Liver (tissue), 8 donors: ENCODE measurements at regions not wholly inside any gene's neighbourhood (a gene's known extent, or its start where the extent isn't known, plus 50 kb on each side); places are given as distances from the start of the nearest gene placed in this dataset.

Experiments used
- DNase-seq: peaks from one replicate; pipeline ENCODE4 v3.0.0-alpha.2; 2017; ENCODE audit warnings: low spot score
- H3K27ac ChIP-seq, 2 donors: one replicate each; pipeline ENCODE4 v1.7.0; 2013; ENCODE audit warnings: inconsistent platforms in 2 of 2, low read length in 2 of 2, control low read depth in 1 of 2, low read depth in 1 of 2, mild to moderate bottlenecking in 1 of 2
- H3K27me3 ChIP-seq, 4 donors: one replicate each; pipeline versions ENCODE4 v1.6.1 to v1.7.0; 2013; ENCODE audit warnings: low read length in 3 of 4, inconsistent platforms in 1 of 4, mild to moderate bottlenecking in 1 of 4, moderate library complexity in 1 of 4; ENCODE audit not compliant: control insufficient read depth in 4 of 4, insufficient read depth in 4 of 4
- H3K36me3 ChIP-seq, 4 donors: one replicate each; pipeline versions ENCODE4 v1.6.1 to v1.7.0; 2013; ENCODE audit warnings: low read length in 3 of 4, mild to moderate bottlenecking in 3 of 4, low read depth in 1 of 4, moderate library complexity in 1 of 4; ENCODE audit not compliant: control insufficient read depth in 4 of 4, insufficient read depth in 3 of 4
- H3K4me1 ChIP-seq, 4 donors: one replicate each; pipeline versions ENCODE4 v1.6.1 to v1.7.0; 2013; ENCODE audit warnings: low read length in 3 of 4, mild to moderate bottlenecking in 3 of 4, moderate library complexity in 1 of 4; ENCODE audit not compliant: control insufficient read depth in 4 of 4, insufficient read depth in 4 of 4
- H3K4me3 ChIP-seq, 3 donors: one replicate each; pipeline versions ENCODE4 v1.6.1 to v1.7.0; 2013; ENCODE audit warnings: low read length in 3 of 3, control low read depth in 1 of 3, low read depth in 1 of 3, mild to moderate bottlenecking in 1 of 3
- H3K9ac ChIP-seq, 2 donors: one replicate each; pipeline ENCODE4 v1.7.0; 2013; ENCODE audit warnings: low read length in 2 of 2, mild to moderate bottlenecking in 2 of 2, moderate library complexity in 2 of 2, control low read depth in 1 of 2, low read depth in 1 of 2
- H3K9me3 ChIP-seq, 4 donors: one replicate each; pipeline versions ENCODE4 v1.6.1 to v1.7.0; 2013; ENCODE audit warnings: low read length in 3 of 4; ENCODE audit not compliant: control insufficient read depth in 4 of 4
- ATF3 ChIP-seq: IDR thresholded peaks from 2 replicates; pipeline ENCODE4 v1.6.1; 2016; ENCODE audit warnings: antibody characterized with exemption
- CTCF ChIP-seq: fragments of 150-350 bp; IDR thresholded peaks from 2 replicates; pipeline ENCODE4 v1.5.1; 2017; ENCODE audit warnings: improper control_type of control experiment, low read depth, low read length; ENCODE audit not compliant: missing input control
- EGR1 ChIP-seq, 2 donors: IDR thresholded peaks; 2 replicates each; pipeline ENCODE4 v1.6.1; 2016 to 2018; ENCODE audit warnings: antibody characterized with exemption in 2 of 2, low read depth in 2 of 2
- FOXA1 ChIP-seq: IDR thresholded peaks from 2 replicates; pipeline ENCODE4 v1.6.1; 2016; ENCODE audit warnings: antibody characterized with exemption
- FOXA2 ChIP-seq: IDR thresholded peaks from 2 replicates; pipeline ENCODE4 v1.6.1; 2016; ENCODE audit warnings: antibody characterized with exemption
- GABPA ChIP-seq, 2 donors: IDR thresholded peaks in 1 of 2; conservative IDR thresholded peaks in 1 of 2; 2 replicates each; pipeline ENCODE4 v1.6.1; 2016; ENCODE audit warnings: antibody characterized with exemption in 2 of 2, mild to moderate bottlenecking in 1 of 2, moderate library complexity in 1 of 2
- HNF4A ChIP-seq, 2 donors: conservative IDR thresholded peaks; 2 replicates each; pipeline ENCODE4 v1.6.1; 2016; ENCODE audit warnings: antibody characterized with exemption in 2 of 2, mild to moderate bottlenecking in 2 of 2
- HNF4G ChIP-seq: IDR thresholded peaks from 2 replicates; pipeline ENCODE4 v1.6.1; 2016; ENCODE audit warnings: antibody characterized with exemption
- JUND ChIP-seq, 2 donors: IDR thresholded peaks; 2 replicates each; pipeline ENCODE4 v1.6.1; 2016; ENCODE audit warnings: antibody characterized with exemption in 2 of 2
- NR2F2 ChIP-seq: IDR thresholded peaks from 2 replicates; pipeline ENCODE4 v1.6.1; 2016; ENCODE audit warnings: antibody characterized with exemption
- RAD21 ChIP-seq, 2 donors: IDR thresholded peaks; 2 replicates each; pipeline ENCODE4 v1.6.1; 2016; ENCODE audit warnings: antibody characterized with exemption in 2 of 2, mild to moderate bottlenecking in 2 of 2
- RXRA ChIP-seq, 2 donors: IDR thresholded peaks; 2 replicates each; pipeline ENCODE4 v1.6.1; 2017 to 2018; ENCODE audit warnings: antibody characterized with exemption in 2 of 2, mild to moderate bottlenecking in 1 of 2
- SP1 ChIP-seq: IDR thresholded peaks from 2 replicates; pipeline ENCODE4 v1.6.1; 2018; ENCODE audit warnings: antibody characterized with exemption, mild to moderate bottlenecking
- TAF1 ChIP-seq: conservative IDR thresholded peaks from 2 replicates; pipeline ENCODE4 v1.6.1; 2016; ENCODE audit warnings: antibody characterized with exemption, mild to moderate bottlenecking
- YY1 ChIP-seq: IDR thresholded peaks from 2 replicates; pipeline ENCODE4 v1.6.1; 2016; ENCODE audit warnings: antibody characterized with exemption, mild to moderate bottlenecking
- WGBS: extraction: QIAGEN DNeasy Blood & Tissue Kit; methylation state at CpG from one replicate; pipeline ENCODE4 v1.1.7; 2013; 5-methylcytosine and 5-hydroxymethylcytosine counted together
- TF ChIP-seq, protein P1 (sequence below): IDR thresholded peaks from 2 replicates; pipeline ENCODE4 v1.6.1; 2016; ENCODE audit warnings: antibody characterized with exemption, mild to moderate bottlenecking
- donor health status: healthy.
- donor health status: healthy.
- donor health status: healthy.
- donor health status: healthy.
- donor health status: healthy.

GRCh38 chr6:74588094-74588832 lies 617.6 kb downstream of the COL12A1 start:
- 89% methylated on average over 5 of the region's 5 CpGs for WGBS

GRCh38 chr6:74587386-74587785 lies 618.5 kb downstream of the COL12A1 start:
- Histone ChIP-seq H3K27me3 (no peaks in the 10 kb centered on the region), H3K27ac (no peak overlapping the region), H3K4me3 (no peak overlapping the region), H3K9ac (no peak overlapping the region), H3K9me3 (no peaks in the 10 kb centered on the region), H3K4me1 (no peaks in the 10 kb centered on the region), H3K36me3 (no peaks in the 10 kb centered on the region)
- WGBS = 89% methylated on average over 2 of the region's 2 CpGs
- DNase-seq = no peak
- TF ChIP-seq GABPA (IDR thresholded peaks at IDR 0.05 in 1 of 2, conservative IDR thresholded peaks at IDR 0.05 in 1 of 2) (no peak), RXRA (IDR thresholded peaks at IDR 0.05) (no peak), SP1 (no peak), YY1 (no peak), FOXA2 (no peak), HNF4G (no peak), TAF1 (no peak), EGR1 (IDR thresholded peaks at IDR 0.05; ENCODE audit: low read depth in 2 of 2) (no peak), FOXA1 (no peak), ATF3 (no peak), HNF4A (conservative IDR thresholded peaks at IDR 0.05) (no peak)
- TF ChIP-seq, protein P1, sequence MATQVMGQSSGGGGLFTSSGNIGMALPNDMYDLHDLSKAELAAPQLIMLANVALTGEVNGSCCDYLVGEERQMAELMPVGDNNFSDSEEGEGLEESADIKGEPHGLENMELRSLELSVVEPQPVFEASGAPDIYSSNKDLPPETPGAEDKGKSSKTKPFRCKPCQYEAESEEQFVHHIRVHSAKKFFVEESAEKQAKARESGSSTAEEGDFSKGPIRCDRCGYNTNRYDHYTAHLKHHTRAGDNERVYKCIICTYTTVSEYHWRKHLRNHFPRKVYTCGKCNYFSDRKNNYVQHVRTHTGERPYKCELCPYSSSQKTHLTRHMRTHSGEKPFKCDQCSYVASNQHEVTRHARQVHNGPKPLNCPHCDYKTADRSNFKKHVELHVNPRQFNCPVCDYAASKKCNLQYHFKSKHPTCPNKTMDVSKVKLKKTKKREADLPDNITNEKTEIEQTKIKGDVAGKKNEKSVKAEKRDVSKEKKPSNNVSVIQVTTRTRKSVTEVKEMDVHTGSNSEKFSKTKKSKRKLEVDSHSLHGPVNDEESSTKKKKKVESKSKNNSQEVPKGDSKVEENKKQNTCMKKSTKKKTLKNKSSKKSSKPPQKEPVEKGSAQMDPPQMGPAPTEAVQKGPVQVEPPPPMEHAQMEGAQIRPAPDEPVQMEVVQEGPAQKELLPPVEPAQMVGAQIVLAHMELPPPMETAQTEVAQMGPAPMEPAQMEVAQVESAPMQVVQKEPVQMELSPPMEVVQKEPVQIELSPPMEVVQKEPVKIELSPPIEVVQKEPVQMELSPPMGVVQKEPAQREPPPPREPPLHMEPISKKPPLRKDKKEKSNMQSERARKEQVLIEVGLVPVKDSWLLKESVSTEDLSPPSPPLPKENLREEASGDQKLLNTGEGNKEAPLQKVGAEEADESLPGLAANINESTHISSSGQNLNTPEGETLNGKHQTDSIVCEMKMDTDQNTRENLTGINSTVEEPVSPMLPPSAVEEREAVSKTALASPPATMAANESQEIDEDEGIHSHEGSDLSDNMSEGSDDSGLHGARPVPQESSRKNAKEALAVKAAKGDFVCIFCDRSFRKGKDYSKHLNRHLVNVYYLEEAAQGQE = no peak

More at GRCh38 chr6:74588094-74588832, 617.6 kb downstream of the COL12A1 start:
- no peak for TF ChIP-seq FOXA2
- no peak for TF ChIP-seq SP1
- TF ChIP-seq RAD21 (IDR thresholded peaks at IDR 0.05) = no peak
- TF ChIP-seq YY1 = no peak
- no peak for TF ChIP-seq JUND (IDR thresholded peaks at IDR 0.05)
- no peak overlapping the region for H3K27ac ChIP-seq
- no peak overlapping the region for H3K4me3 ChIP-seq
- DNase-seq = no peak
- H3K9ac ChIP-seq = no peak overlapping the region
- H3K36me3 ChIP-seq = no peaks in the 10 kb centered on the region
- H3K9me3 ChIP-seq = no peaks in the 10 kb centered on the region
- H3K4me1 ChIP-seq = no peaks in the 10 kb centered on the region
- no peaks in the 10 kb centered on the region for H3K27me3 ChIP-seq

GRCh38 chr6:74585753-74586152 lies 620.1 kb downstream of the COL12A1 start:
- Histone ChIP-seq H3K4me1 (no peaks in the 10 kb centered on the region), H3K27ac (no peak overlapping the region), H3K36me3 (no peaks in the 10 kb centered on the region), H3K4me3 (no peak overlapping the region), H3K9ac (no peak overlapping the region), H3K9me3 (no peaks in the 10 kb centered on the region), H3K27me3 (no peaks in the 10 kb centered on the region)
- TF ChIP-seq NR2F2 (no peak), CTCF (no peak), HNF4A (conservative IDR thresholded peaks at IDR 0.05) (no peak)
- no peak for DNase-seq
